IMR-90 (cell line): ENCODE measurements at regions not wholly inside any gene's neighbourhood (a gene's known extent, or its start where the extent isn't known, plus 50 kb on each side); places are given as distances from the start of the nearest gene placed in this dataset.

ENCODE experiments used
- ATAC-seq: fragments of 200-7000 bp; cut with Tn5 transposase; 2 replicates; pipeline ENCODE4 v1.9.1; 2020; ENCODE audit warnings: low read depth, mild to moderate bottlenecking, moderate library complexity
- BruUV-seq: library from RNA; stranded (reverse); fragments of 400-500 nt; replicated peaks from 2 replicates; lab custom pipeline; 2021; lab: Mats Ljungman, UMichigan
- CTCF ChIA-PET: fragments of 300-600 bp; formaldehyde crosslinking; extraction: SDS; loops from one replicate; lab custom pipeline; 2021; ENCODE audit warnings: antibody characterized with exemption; lab: Yijun Ruan, JAX
- POLR2A ChIA-PET: fragments of 300-600 bp; sonication (Branson Sonifier 250); formaldehyde crosslinking; loops from one replicate; lab custom pipeline; 2022; ENCODE audit warnings: antibody characterized with exemption; ENCODE audit not compliant: unreplicated experiment; lab: Charles Lee
- DNase-seq: peaks from one replicate; pipeline ENCODE4 v3.0.0; 2013
- H2AFZ ChIP-seq: replicated peaks from 2 replicates; pipeline ENCODE3; 2013; ENCODE audit warnings: low read length, mild to moderate bottlenecking; ENCODE audit not compliant: poor library complexity
- H2AK5ac ChIP-seq: 2 replicates; pipeline ENCODE4 v1.6.1; 2013; ENCODE audit warnings: low read depth, low read length, inconsistent platforms
- H2AK9ac ChIP-seq: replicated peaks from 2 replicates; pipeline ENCODE3; 2013; ENCODE audit warnings: mild to moderate bottlenecking, low read depth, low read length, moderate library complexity; ENCODE audit not compliant: poor library complexity
- H2BK120ac ChIP-seq: 2 replicates; pipeline ENCODE4 v1.6.1; 2013; ENCODE audit warnings: low read depth, low read length, inconsistent platforms
- H2BK15ac ChIP-seq: 3 replicates; pipeline ENCODE4 v1.6.1; 2013; ENCODE audit warnings: low read depth, low read length, inconsistent platforms
- H2BK20ac ChIP-seq: 2 replicates; pipeline ENCODE4 v1.6.1; 2013; ENCODE audit warnings: low read depth, mild to moderate bottlenecking, inconsistent platforms, low read length, moderate library complexity
- H2BK5ac ChIP-seq: 2 replicates; pipeline ENCODE4 v1.6.1; 2013; ENCODE audit warnings: mild to moderate bottlenecking, low read depth, low read length, inconsistent platforms; ENCODE audit not compliant: poor library complexity, severe bottlenecking
- H3K14ac ChIP-seq: replicated peaks from 2 replicates; pipeline ENCODE4 v1.6.1; 2013; ENCODE audit warnings: low read depth, low read length, inconsistent platforms
- H3K18ac ChIP-seq: 2 replicates; pipeline ENCODE4 v1.6.1; 2013; ENCODE audit warnings: low read depth, low read length, control low read depth
- H3K23ac ChIP-seq: 2 replicates; pipeline ENCODE4 v1.6.1; 2013; ENCODE audit warnings: low read depth, low read length, inconsistent platforms
- H3K27ac ChIP-seq: 2 replicates; pipeline ENCODE4 v1.5.1; 2013; ENCODE audit warnings: mild to moderate bottlenecking, control low read depth, low read length; ENCODE audit not compliant: insufficient read depth
- H3K27me3 ChIP-seq: 2 replicates; pipeline ENCODE4 v1.6.1; 2013; ENCODE audit warnings: low read length; ENCODE audit not compliant: control insufficient read depth, insufficient read depth
- H3K36me3 ChIP-seq: 2 replicates; pipeline ENCODE4 v1.6.1; 2013; ENCODE audit warnings: low read length, mixed read lengths; ENCODE audit not compliant: control insufficient read depth, insufficient read depth
- H3K4ac ChIP-seq: 2 replicates; pipeline ENCODE4 v1.6.1; 2013; ENCODE audit warnings: low read depth, low read length, inconsistent platforms
- H3K4me1 ChIP-seq: 2 replicates; pipeline ENCODE4 v1.6.1; 2013; ENCODE audit warnings: low read length, mixed read lengths; ENCODE audit not compliant: control insufficient read depth, insufficient read depth
- H3K4me2 ChIP-seq: 2 replicates; pipeline ENCODE4 v1.6.1; 2013; ENCODE audit warnings: low read depth, mild to moderate bottlenecking, control low read depth, low read length, moderate library complexity
- H3K4me3 ChIP-seq: 2 replicates; pipeline ENCODE4 v1.5.1; 2013; ENCODE audit warnings: low read depth, mild to moderate bottlenecking, control low read depth, low read length, moderate library complexity; ENCODE audit not compliant: insufficient read depth
- H3K56ac ChIP-seq: 2 replicates; pipeline ENCODE4 v1.6.1; 2013; ENCODE audit warnings: low read length, inconsistent platforms; ENCODE audit not compliant: insufficient read depth; ENCODE audit errors: extremely low read depth
- H3K79me1 ChIP-seq, 2 experiments: 2 replicates each; pipeline ENCODE4 v1.6.1; 2013; ENCODE audit warnings: low read length in 2 of 2, inconsistent platforms in 1 of 2, low read depth in 1 of 2
- H3K9ac ChIP-seq: 2 replicates; pipeline ENCODE4 v1.6.1; 2013; ENCODE audit warnings: low read depth, low read length, control low read depth
- H3K9me1 ChIP-seq: 2 replicates; pipeline ENCODE4 v1.6.1; 2013; ENCODE audit warnings: low read length, inconsistent platforms; ENCODE audit not compliant: insufficient read depth
- H3K9me3 ChIP-seq: 2 replicates; pipeline ENCODE4 v1.6.1; 2013; ENCODE audit warnings: low read length; ENCODE audit not compliant: control insufficient read depth, insufficient read depth
- H4K20me1 ChIP-seq: 2 replicates; pipeline ENCODE4 v1.6.1; 2013; ENCODE audit warnings: low read length, inconsistent platforms; ENCODE audit not compliant: insufficient read depth
- H4K5ac ChIP-seq: 2 replicates; pipeline ENCODE4 v1.6.1; 2013; ENCODE audit warnings: mild to moderate bottlenecking, low read depth, low read length, control low read depth
- H4K8ac ChIP-seq, 2 experiments: 2 replicates each; pipeline ENCODE4 v1.6.1; 2013; ENCODE audit warnings: low read depth in 2 of 2, low read length in 2 of 2, control low read depth in 1 of 2, inconsistent platforms in 1 of 2
- H4K91ac ChIP-seq: 2 replicates; pipeline ENCODE4 v1.6.1; 2013; ENCODE audit warnings: low read depth, low read length, inconsistent platforms; ENCODE audit not compliant: insufficient read depth
- ELK1 ChIP-seq: fragments of 150-350 bp; IDR thresholded peaks from 2 replicates; pipeline ENCODE4 v1.6.1; 2016; ENCODE audit warnings: low read depth, mild to moderate bottlenecking, low read length, moderate library complexity, borderline replicate concordance
- MAZ ChIP-seq: IDR thresholded peaks from 2 replicates; pipeline ENCODE4 v1.6.1; 2012; ENCODE audit warnings: low read depth, mild to moderate bottlenecking, low read length, improper control_type of control experiment, moderate library complexity, borderline replicate concordance
- NFE2L2 ChIP-seq: fragments of 150-350 bp; IDR thresholded peaks from 2 replicates; pipeline ENCODE4 v1.6.1; 2016; ENCODE audit warnings: low read depth, mild to moderate bottlenecking, low read length
- RAD21 ChIP-seq: IDR thresholded peaks from 2 replicates; pipeline ENCODE4 v1.6.1; 2012; ENCODE audit warnings: low read length, improper control_type of control experiment
- RFX5 ChIP-seq: IDR thresholded peaks from 2 replicates; pipeline ENCODE4 v1.8.0; 2012; ENCODE audit warnings: low read depth, mild to moderate bottlenecking, low read length, moderate library complexity
- SMC3 ChIP-seq: fragments of 150-350 bp; IDR thresholded peaks from 2 replicates; pipeline ENCODE4 v1.6.1; 2016; ENCODE audit warnings: low read depth, mild to moderate bottlenecking, antibody characterized with exemption, low read length, moderate library complexity
- WGBS, 2 experiments: methylation state at CpG; one replicate each; pipeline versions ENCODE4 v1.1.5 to v1.1.7; 2013; ENCODE audit warnings: missing lambda C conversion rate in 2 of 2; ENCODE audit not compliant: insufficient read length in 1 of 2; ENCODE audit errors: extremely low coverage in 2 of 2; 5-methylcytosine and 5-hydroxymethylcytosine counted together
- dilution Hi-C: fragments of 300-500 bp; cut with HindIII; formaldehyde crosslinking; loops from one replicate; pipeline ENCODE4 v1.14.3; 2018; ENCODE audit warnings: low sequenced_read_pairs; ENCODE audit not compliant: unreplicated experiment
- in situ Hi-C: fragments of 300-500 bp; cut with MboI; formaldehyde crosslinking; loops from 3 replicates; pipeline ENCODE4 v1.14.3; 2019; ENCODE audit warnings: low sequenced_read_pairs, inconsistent platforms, mixed read lengths
- intact Hi-C: fragments of 100-400 bp; cut with micrococcal nuclease; formaldehyde crosslinking; loops from 2 replicates; pipeline ENCODE4 v1.10.0; 2022
- TF ChIP-seq, protein P1 (sequence below): fragments of 150-350 bp; IDR thresholded peaks from 2 replicates; pipeline ENCODE4 v1.6.1; 2017; ENCODE audit warnings: mild to moderate bottlenecking, antibody characterized with exemption, low read length, low read depth

DNA sequence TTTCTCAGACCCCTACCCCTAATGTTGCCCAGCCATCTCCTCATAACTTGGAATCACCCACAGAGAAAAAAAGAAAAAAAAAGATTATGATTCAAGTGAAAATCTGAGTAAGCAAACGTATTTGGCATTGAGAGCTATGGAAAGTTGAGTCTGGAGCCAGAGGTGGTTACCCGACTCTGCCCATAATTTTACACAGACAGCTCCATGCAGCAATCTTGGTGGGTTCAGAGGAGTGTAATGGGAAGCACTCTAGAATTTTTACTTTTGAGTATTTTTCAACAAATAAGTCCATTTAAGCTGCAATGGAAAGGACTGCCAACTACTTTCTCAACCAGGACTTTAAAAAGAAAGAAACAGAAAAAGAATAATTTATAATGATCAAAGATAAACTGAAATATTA is 62.7 kb downstream of the ZC3H11B start:
- H2AK5ac ChIP-seq, result no peak overlapping the region
- CTCF ChIA-PET, result no interaction called here
- H2BK120ac ChIP-seq, result no peak overlapping the region
- no peak overlapping the region for H4K8ac ChIP-seq
- no peak overlapping the region for H4K5ac ChIP-seq
- BruUV-seq, result no TSS peak
- H4K20me1 ChIP-seq, result no peaks in the 10 kb centered on the region
- H2BK5ac ChIP-seq, result no peak overlapping the region
- ATAC-seq, result no peak
- TF ChIP-seq NFE2L2, result no peak
- TF ChIP-seq ELK1, result no peak
- no peak for TF ChIP-seq RFX5
- TF ChIP-seq SMC3, result no peak
- TF ChIP-seq MAZ, result no peak
- TF ChIP-seq, protein P1, sequence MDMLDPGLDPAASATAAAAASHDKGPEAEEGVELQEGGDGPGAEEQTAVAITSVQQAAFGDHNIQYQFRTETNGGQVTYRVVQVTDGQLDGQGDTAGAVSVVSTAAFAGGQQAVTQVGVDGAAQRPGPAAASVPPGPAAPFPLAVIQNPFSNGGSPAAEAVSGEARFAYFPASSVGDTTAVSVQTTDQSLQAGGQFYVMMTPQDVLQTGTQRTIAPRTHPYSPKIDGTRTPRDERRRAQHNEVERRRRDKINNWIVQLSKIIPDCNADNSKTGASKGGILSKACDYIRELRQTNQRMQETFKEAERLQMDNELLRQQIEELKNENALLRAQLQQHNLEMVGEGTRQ, result no peak
- TF ChIP-seq RAD21, result no peak
- H2AFZ ChIP-seq, result no peak overlapping the region
- in situ Hi-C loops, result loop anchor here (25.0 kb wide), 1 partner anchor 463 kb away; no protein-coding TSS in a partner anchor
- no peak for DNase-seq
- no peak overlapping the region for H2BK20ac ChIP-seq
- POLR2A ChIA-PET, result no interaction called here
- no peak overlapping the region for H3K4ac ChIP-seq
- H3K9me3 ChIP-seq, result no peaks in the 10 kb centered on the region
- dilution Hi-C loops, result no loop called here
- H3K4me3 ChIP-seq, result no peak overlapping the region
- no peak overlapping the region for H3K9ac ChIP-seq
- no CpG with 5 or more reads among the region's 2 CpGs for WGBS, 2 experiments
- H3K14ac ChIP-seq, result no peak overlapping the region
- H2BK15ac ChIP-seq, result no peak overlapping the region
- no peaks in the 10 kb centered on the region for H3K4me1 ChIP-seq
- H3K36me3 ChIP-seq, result no peaks in the 10 kb centered on the region
- H3K56ac ChIP-seq, result no peak overlapping the region
- H3K9me1 ChIP-seq, result no peaks in the 10 kb centered on the region
- no peaks in the 10 kb centered on the region for H3K79me1 ChIP-seq
- H4K91ac ChIP-seq, result no peak overlapping the region
- no peak overlapping the region for H3K18ac ChIP-seq
- no peak overlapping the region for H3K27ac ChIP-seq
- no peaks in the 10 kb centered on the region for H3K27me3 ChIP-seq
- intact Hi-C loops, result no loop called here
- H2AK9ac ChIP-seq, result no peak overlapping the region
- H3K4me2 ChIP-seq, result no peak overlapping the region
- H3K23ac ChIP-seq, result no peak overlapping the region
